AG09319 (cell line): ENCODE measurements at regions not wholly inside any gene's neighbourhood (a gene's known extent, or its start where the extent isn't known, plus 50 kb on each side); places are given as distances from the start of the nearest gene placed in this dataset.

Experiments used
- DNase-seq: peaks from one replicate; pipeline ENCODE4 v3.0.0-alpha.2; 2010; ENCODE audit warnings: low read depth; ENCODE audit errors: extremely low read depth
- TF ChIP-seq, protein P1 (sequence below): IDR thresholded peaks from 2 replicates; pipeline ENCODE4 v1.5.1; 2011; ENCODE audit warnings: low read depth, mild to moderate bottlenecking, inconsistent platforms, low read length, moderate library complexity

DNA sequence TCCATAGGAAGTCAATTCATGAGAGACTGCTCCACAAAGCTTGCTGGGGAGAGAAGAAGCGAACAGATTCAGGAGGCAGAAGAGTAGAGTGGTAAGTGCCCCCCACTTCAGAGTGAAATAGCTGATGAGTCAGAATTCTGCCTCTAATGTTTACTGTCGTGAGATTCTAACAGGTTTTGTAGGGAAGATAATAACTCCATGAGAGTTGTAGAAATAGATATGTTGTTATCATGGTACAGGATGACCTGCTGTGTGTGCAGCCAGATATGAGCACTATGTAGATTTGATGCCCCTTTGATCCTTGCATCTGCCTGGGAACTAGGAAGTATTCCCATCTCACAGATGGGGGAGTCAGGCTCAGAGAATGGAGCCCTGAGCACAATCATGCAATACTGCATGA is 502.4 kb upstream of the CDH11 start:
- TF ChIP-seq, protein P1, sequence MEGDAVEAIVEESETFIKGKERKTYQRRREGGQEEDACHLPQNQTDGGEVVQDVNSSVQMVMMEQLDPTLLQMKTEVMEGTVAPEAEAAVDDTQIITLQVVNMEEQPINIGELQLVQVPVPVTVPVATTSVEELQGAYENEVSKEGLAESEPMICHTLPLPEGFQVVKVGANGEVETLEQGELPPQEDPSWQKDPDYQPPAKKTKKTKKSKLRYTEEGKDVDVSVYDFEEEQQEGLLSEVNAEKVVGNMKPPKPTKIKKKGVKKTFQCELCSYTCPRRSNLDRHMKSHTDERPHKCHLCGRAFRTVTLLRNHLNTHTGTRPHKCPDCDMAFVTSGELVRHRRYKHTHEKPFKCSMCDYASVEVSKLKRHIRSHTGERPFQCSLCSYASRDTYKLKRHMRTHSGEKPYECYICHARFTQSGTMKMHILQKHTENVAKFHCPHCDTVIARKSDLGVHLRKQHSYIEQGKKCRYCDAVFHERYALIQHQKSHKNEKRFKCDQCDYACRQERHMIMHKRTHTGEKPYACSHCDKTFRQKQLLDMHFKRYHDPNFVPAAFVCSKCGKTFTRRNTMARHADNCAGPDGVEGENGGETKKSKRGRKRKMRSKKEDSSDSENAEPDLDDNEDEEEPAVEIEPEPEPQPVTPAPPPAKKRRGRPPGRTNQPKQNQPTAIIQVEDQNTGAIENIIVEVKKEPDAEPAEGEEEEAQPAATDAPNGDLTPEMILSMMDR, result no peak
- no peak for DNase-seq

DNA sequence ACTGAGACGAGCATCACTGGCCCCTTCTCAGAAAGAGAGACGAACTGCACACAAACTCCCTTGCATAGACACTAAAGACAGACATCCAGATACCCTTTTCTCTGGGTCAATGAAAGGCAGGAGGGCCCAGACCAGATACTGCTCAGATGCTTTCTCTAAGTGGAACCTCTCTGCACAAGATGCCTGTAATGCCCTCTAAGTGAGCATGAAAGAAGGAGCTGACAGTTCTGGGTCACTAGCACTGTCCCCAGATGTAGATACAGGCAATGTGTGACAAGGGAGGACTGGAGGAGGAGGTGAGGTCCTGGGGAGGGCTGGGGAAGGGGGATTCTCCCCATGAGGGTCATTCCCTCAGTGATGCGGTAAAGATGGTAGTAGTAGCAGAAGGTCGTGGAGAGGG is 501.0 kb upstream of the CDH11 start:
- TF ChIP-seq, protein P1, result no peak
- no peak for DNase-seq

DNA sequence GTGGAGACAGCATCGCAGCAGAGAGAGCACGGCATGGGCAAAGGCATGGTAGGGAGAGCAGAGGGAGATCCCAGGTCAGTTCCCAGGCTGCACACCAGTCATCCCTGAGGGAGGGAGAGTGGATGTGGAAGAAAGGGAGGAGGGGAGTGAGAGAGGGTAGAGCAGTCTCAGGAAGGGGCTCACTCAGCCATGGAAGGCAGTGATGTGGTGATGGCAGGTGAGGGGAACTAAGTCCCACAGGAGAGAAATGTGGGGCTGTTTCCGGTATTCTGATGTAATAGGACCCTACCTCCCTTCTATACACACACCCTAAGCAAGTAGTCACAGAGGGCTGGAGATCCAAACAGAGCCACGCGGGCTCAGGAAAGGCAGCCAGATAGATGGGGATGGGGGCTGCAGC is 500.3 kb upstream of the CDH11 start:
- TF ChIP-seq, protein P1, result no peak
- DNase-seq, result no peak

DNA sequence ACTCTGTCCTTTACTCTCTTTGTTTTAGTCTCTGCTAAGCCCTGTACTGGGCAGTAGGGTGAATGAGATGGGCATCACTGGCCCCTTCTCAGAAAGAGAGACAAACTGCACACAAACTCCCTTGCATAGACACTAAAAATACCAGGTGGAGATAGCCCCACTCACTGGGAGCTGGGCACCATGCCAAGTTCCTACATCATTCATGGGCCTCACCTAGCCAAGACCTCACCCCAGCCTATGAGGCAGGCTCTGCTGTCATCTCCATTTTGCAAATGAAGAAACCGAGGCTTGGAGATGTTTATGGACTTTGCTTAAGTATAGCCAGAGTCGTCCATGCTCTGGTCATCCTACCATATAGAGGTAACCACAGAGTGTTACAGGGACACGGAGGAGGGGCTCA is 499.8 kb upstream of the CDH11 start:
- DNase-seq, result no peak
- TF ChIP-seq, protein P1, result no peak

DNA sequence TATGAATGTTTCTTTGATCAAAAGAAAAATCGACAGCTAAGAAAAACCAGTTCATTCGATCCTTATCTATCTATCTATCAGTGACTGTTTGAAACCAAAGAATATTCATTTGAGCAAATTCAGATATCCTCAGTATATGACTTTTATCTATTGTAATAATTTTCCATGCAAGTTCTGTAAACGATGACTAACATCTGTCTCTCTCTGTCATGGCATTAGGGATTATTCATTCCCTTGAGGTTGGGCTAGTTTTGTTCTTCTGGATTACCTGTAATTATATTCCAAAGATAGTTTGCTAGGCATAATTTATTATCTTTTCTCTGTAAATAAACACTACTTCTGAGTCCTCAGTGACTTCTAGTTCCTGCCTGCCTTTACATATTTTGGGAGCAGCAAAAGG is 497.7 kb upstream of the CDH11 start:
- TF ChIP-seq, protein P1, result no peak
- DNase-seq, result no peak

DNA sequence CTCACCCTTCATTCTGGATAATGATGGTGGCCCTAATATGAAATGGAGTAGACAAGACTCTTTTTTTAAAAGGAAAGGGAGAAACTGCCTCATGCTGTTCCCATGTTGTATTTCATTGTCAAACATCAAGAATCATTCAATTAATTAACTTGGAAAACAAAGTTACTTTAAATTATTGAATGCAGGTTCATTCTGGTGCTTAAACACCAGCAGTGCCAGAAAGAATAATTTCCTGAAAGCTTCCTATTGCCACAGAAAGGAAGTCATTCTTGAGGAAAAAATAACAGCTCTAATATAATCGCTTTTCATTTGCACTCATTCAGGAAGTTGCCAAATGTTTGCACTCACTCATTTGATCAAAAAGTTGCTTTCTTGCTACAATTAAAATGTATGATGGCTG is 497.1 kb upstream of the CDH11 start:
- DNase-seq, result no peak
- TF ChIP-seq, protein P1, result no peak

DNA sequence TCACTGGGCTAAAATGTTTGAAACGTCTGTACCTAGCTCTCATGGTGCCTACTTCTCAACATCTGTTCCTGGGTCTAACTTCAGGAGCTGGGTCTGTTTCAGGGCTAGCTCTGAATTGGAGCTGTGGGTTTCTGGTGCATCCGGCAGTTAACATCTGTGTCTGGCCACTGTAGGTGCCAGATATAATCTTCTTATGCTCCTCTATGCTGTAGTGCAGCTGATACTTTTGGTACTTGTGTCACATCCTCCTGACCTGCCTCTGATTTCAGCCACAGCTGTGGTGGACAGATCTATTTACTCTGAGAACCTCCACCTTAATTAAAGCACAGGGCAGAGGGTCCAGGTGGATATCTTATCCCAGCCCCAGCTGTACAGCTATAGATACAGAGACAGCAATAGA is 496.5 kb upstream of the CDH11 start:
- DNase-seq, result no peak
- TF ChIP-seq, protein P1, result no peak

DNA sequence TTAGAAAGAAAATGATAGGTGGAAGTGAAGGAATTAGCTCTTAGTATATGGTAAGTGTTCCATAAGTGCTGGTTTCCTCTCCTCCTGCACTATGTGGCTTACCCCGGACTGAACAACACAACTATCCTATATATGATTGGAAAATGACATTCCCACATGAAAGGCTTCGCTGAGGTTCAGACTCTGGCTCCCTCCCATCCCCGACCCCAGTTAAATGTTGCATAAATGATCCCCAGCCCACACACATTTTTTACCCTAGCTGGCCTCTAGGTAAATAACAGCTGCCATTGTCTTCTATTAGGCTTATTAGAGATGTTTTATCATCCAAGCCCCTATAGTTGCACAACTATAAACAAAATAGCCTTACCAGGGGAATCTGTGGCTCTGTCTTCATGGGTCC is 495.6 kb upstream of the CDH11 start:
- TF ChIP-seq, protein P1, result no peak
- no peak for DNase-seq
